IPS-15b (cell line): ENCODE measurements at regions not wholly inside any gene's neighbourhood (a gene's known extent, or its start where the extent isn't known, plus 50 kb on each side); places are given as distances from the start of the nearest gene placed in this dataset.
"Not testable (repeated sequence)": the region's sequence is repeated elsewhere in the genome, so short reads cannot be mapped to it uniquely, and the experiment has no call there.

Experiments used
- H3K27me3 ChIP-seq: one replicate; pipeline ENCODE4 v1.6.1; 2013; ENCODE audit warnings: low read length; ENCODE audit not compliant: control insufficient read depth, insufficient read depth
- H3K36me3 ChIP-seq: one replicate; pipeline ENCODE4 v1.6.1; 2013; ENCODE audit warnings: low read length; ENCODE audit not compliant: control insufficient read depth, insufficient read depth
- H3K4me1 ChIP-seq: one replicate; pipeline ENCODE4 v1.6.1; 2013; ENCODE audit warnings: mild to moderate bottlenecking, low read length; ENCODE audit not compliant: control insufficient read depth, insufficient read depth
- H3K4me3 ChIP-seq: one replicate; pipeline ENCODE4 v1.5.1; 2013; ENCODE audit warnings: low read depth, low read length
- H3K9ac ChIP-seq: one replicate; pipeline ENCODE4 v1.6.1; 2013; ENCODE audit warnings: low read depth, mild to moderate bottlenecking, low read length
- H3K9me3 ChIP-seq: one replicate; pipeline ENCODE4 v1.6.1; 2013; ENCODE audit warnings: mild to moderate bottlenecking, low read length; ENCODE audit not compliant: control insufficient read depth, insufficient read depth

GRCh38 chr4:155588437-155588836 is 78.2 kb upstream of the GUCY1A1 start:
- no peak overlapping the region for H3K9ac ChIP-seq
- no peaks in the 10 kb centered on the region for H3K9me3 ChIP-seq
- H3K4me1 ChIP-seq: no peaks in the 10 kb centered on the region
- no peaks in the 10 kb centered on the region for H3K36me3 ChIP-seq
- no peak overlapping the region for H3K4me3 ChIP-seq
- H3K27me3 ChIP-seq: no peaks in the 10 kb centered on the region

- no peaks in the 10 kb centered on the region for H3K36me3 ChIP-seq
- H3K4me3 ChIP-seq: no peak overlapping the region
- no peaks in the 10 kb centered on the region for H3K4me1 ChIP-seq
- H3K27me3 ChIP-seq: no peaks in the 10 kb centered on the region
- no peak overlapping the region for H3K9ac ChIP-seq
- no peaks in the 10 kb centered on the region for H3K9me3 ChIP-seq
Measured at GRCh38 chr4:155587766-155588165, 78.9 kb upstream of the GUCY1A1 start.

DNA sequence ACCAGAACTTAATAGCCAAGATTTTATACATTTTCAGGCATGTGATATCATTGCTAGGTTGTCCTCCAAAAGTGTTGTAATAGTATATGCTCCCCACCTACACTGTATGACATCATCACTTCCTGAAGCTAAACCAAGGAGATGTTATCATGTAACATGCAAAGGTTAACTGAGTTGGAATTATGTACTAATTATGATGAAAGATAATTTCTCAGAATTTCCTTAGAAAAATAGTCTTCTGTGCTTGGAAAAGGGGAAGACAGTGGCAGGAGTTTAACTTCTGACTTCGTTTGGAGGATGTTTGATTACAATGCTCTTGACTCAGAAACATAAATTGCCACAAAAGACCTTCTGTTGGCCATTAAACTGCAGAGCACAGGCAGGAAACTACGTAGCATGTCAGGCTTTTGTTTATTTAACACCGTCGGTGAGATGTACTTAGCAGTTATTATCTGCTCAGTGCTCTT is 83.6 kb upstream of the GUCY1A1 start:
- H3K4me1 ChIP-seq: no peaks in the 10 kb centered on the region
- H3K9me3 ChIP-seq: no peaks in the 10 kb centered on the region
- H3K36me3 ChIP-seq: no peaks in the 10 kb centered on the region
- H3K27me3 ChIP-seq: no peaks in the 10 kb centered on the region
- no peak overlapping the region for H3K9ac ChIP-seq
- no peak overlapping the region for H3K4me3 ChIP-seq

GRCh38 chr4:155582041-155582440 is 84.6 kb upstream of the GUCY1A1 start:
- H3K9me3 ChIP-seq: no peaks in the 10 kb centered on the region
- H3K4me1 ChIP-seq: no peaks in the 10 kb centered on the region
- no peak overlapping the region for H3K4me3 ChIP-seq
- H3K36me3 ChIP-seq: no peaks in the 10 kb centered on the region
- H3K27me3 ChIP-seq: no peaks in the 10 kb centered on the region
- no peak overlapping the region for H3K9ac ChIP-seq

DNA sequence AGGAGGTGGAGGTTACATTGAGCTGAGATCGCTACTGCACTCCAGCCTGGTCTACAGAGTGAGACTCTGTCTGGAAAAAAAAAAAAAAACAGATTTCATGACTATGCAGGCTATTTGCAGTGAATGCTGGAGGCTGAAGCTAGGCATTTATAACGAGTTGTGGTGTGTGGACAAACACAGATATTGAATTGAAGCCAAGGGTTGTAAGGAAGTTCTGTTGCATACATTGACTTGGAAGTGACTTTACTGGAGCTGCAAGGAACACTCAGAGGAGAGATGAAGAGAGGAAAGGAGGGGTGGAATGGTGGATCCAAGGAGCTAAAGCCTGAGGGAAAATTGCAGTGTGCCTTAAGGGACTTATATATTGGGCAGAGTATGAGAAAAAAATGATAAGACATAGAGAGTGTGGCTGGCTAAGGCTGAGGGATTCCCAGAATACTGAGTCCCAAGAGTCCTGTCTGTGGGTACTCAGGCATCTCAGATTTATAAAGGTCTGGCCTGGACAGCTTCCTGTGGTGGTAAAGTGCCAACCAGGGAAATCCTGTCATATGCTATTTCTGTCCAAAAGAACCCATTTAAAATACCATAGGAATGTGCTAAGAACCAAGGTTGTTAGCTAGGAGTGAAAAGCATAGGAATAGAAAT is 87.8 kb upstream of the GUCY1A1 start:
- Histone ChIP-seq H3K27me3 (no peaks in the 10 kb centered on the region), H3K9ac (no peak overlapping the region), H3K9me3 (no peaks in the 10 kb centered on the region), H3K36me3 (no peaks in the 10 kb centered on the region), H3K4me3 (no peak overlapping the region), H3K4me1 (no peaks in the 10 kb centered on the region)

DNA sequence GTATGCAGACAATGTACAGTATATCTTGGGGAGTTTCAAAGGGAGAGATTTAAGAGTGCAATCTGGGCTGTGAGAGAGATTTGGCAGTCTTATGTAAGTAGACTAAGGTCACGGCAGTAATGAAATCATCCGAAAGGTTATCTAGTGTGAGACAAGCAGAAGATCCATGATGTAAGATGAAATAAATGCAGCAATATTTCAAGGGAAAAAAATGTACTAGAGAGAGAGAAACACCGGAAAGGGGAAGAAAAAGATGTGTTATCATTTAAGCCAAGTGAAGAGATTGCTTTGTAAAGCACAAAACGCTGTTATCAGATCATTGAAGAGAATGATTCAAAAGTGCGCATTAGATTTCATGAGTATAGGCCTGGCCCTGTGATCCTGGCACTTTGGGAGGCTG is 88.4 kb upstream of the GUCY1A1 start:
- no peaks in the 10 kb centered on the region for H3K9me3 ChIP-seq
- no peak overlapping the region for H3K4me3 ChIP-seq
- H3K9ac ChIP-seq: no peak overlapping the region
- no peaks in the 10 kb centered on the region for H3K36me3 ChIP-seq
- H3K4me1 ChIP-seq: no peaks in the 10 kb centered on the region
- H3K27me3 ChIP-seq: no peaks in the 10 kb centered on the region

DNA sequence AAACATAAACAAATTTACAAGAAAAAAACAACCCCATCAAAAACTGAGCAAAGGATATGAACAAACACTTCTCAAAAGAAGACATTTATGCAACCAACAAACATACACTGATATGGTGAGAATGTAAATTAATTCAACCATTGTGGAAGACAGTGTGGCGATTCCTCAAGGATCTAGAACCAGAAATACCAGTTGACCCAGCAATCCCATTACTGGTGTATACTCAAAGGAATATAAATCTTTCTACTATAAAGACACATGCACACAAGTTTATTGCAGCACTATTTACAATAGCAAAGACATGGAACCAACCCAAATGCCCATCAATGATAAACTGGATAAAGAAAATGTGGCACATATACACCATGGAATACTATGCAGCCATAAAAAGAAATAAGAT is 92.3 kb upstream of the GUCY1A1 start:
- H3K9me3 ChIP-seq, H3K27me3 ChIP-seq, H3K36me3 ChIP-seq, H3K4me1 ChIP-seq, H3K9ac ChIP-seq, H3K4me3 ChIP-seq: not testable (repeated sequence)

- Histone ChIP-seq H3K4me3 (no peak overlapping the region), H3K9ac (no peak overlapping the region), H3K36me3 (no peaks in the 10 kb centered on the region), H3K4me1 (no peaks in the 10 kb centered on the region), H3K9me3 (no peaks in the 10 kb centered on the region), H3K27me3 (no peaks in the 10 kb centered on the region)
Measured at GRCh38 chr4:155573126-155573525, 93.5 kb upstream of the GUCY1A1 start.

- Histone ChIP-seq H3K27me3 (no peaks in the 10 kb centered on the region), H3K4me1 (no peaks in the 10 kb centered on the region), H3K4me3 (no peak overlapping the region), H3K9me3 (no peaks in the 10 kb centered on the region), H3K36me3 (no peaks in the 10 kb centered on the region), H3K9ac (no peak overlapping the region)
Measured at GRCh38 chr4:155572106-155572703, 94.4 kb upstream of the GUCY1A1 start.

GRCh38 chr4:155571184-155571944 is 95.3 kb upstream of the GUCY1A1 start:
- Histone ChIP-seq H3K36me3 (no peaks in the 10 kb centered on the region), H3K27me3 (no peaks in the 10 kb centered on the region), H3K4me1 (no peaks in the 10 kb centered on the region), H3K9ac (no peak overlapping the region), H3K4me3 (no peak overlapping the region), H3K9me3 (no peaks in the 10 kb centered on the region)

DNA sequence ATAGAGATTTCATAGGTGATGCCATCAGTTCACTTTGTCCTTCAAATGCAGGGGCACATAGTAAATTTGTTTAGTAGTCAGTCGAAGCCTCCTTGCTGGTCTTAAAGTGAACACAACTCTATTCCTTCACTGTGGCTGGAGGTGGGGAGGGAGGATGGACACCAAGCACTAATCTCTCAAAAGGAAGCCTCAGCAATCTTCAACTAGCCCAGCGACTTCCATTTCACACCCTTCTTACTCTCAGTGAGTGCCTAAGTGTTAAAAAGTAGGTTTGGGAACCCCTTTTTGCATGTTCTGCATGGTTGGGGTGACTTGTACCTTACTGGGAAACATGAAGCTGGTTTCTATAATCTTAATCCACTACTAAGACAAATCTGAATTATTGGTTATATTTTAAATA is 96.0 kb upstream of the GUCY1A1 start:
- H3K27me3 ChIP-seq: no peaks in the 10 kb centered on the region
- H3K4me1 ChIP-seq: no peaks in the 10 kb centered on the region
- no peaks in the 10 kb centered on the region for H3K36me3 ChIP-seq
- no peaks in the 10 kb centered on the region for H3K9me3 ChIP-seq
- no peak overlapping the region for H3K9ac ChIP-seq
- no peak overlapping the region for H3K4me3 ChIP-seq

GRCh38 chr4:155569960-155570515 is 96.6 kb upstream of the GUCY1A1 start:
- H3K27me3 ChIP-seq: no peaks in the 10 kb centered on the region
- H3K9me3 ChIP-seq: no peaks in the 10 kb centered on the region
- H3K36me3 ChIP-seq: no peaks in the 10 kb centered on the region
- no peaks in the 10 kb centered on the region for H3K4me1 ChIP-seq
- H3K4me3 ChIP-seq: no peak overlapping the region
- H3K9ac ChIP-seq: no peak overlapping the region
